GM10266 (cell line): ENCODE measurements at regions not wholly inside any gene's neighbourhood (a gene's known extent, or its start where the extent isn't known, plus 50 kb on each side); places are given as distances from the start of the nearest gene placed in this dataset.

Source experiments
- DNase-seq: peaks from one replicate; pipeline ENCODE4 v3.0.0; 2012; ENCODE audit errors: extremely low spot score
- CTCF ChIP-seq: IDR thresholded peaks from 2 replicates; pipeline ENCODE4 v1.5.1; 2012; ENCODE audit warnings: mild to moderate bottlenecking, low read depth; ENCODE audit not compliant: control insufficient read depth, insufficient read depth; ENCODE audit errors: missing control alignments

DNA sequence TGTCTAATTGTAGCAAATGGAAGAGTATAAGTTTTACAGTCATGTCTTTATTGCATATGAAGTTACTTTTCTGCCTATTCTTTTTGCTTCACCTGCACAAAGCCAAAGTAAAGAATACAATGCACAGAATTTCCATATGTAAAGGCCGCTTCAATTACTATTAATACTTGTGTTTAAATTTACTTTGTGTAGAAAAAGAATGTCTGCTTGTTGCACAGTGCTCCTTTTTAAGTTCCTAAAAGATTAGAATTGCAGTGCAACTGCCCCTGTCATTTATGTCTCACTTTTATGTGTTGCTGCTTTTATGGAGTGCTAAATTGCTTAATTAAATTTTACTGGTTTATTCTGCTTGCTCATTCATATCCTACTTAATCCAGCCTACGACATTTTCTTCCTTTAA lies 830.5 kb downstream of the PDHA2 start:
- DNase-seq: no peak
- no peak for TF ChIP-seq CTCF

- DNase-seq: no peak
- TF ChIP-seq CTCF: no peak
These were observed 835.5 kb downstream of the PDHA2 start for GRCh38 chr4:96675416-96675815.

- DNase-seq: no peak
- TF ChIP-seq CTCF: no peak
These were observed 836.0 kb downstream of the PDHA2 start for GRCh38 chr4:96675896-96676295.

DNA sequence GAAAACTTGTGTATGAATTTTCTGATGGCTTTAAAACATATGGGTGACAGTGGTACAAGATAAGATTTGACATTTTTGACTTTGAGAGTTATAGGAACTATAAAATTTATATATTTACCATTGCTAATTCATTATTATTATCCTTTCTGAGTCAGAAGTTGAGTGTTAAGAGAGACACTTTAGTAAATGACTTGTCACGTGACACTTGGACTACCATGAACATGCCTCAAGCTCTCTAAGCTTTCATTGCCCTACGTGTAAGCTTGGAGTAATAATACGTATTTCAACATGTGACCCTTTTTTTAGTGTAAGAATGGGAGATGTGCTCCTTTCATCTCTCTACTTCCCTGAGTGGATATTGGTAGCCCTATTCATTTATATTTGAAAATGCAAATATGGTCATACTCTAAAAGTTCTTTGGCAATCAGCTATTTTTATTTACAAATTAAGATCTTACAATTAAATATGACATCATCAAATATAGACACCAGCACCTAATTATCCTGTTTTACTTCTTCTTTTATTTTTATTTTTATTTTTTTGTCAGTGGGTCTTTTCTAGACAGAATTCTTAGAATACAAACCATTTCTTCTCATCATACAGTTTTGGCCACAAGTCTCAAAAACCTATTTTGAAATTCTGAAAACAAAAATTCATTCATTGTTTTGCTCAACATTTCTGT lies 837.0 kb downstream of the PDHA2 start:
- no peak for TF ChIP-seq CTCF
- no peak for DNase-seq

DNA sequence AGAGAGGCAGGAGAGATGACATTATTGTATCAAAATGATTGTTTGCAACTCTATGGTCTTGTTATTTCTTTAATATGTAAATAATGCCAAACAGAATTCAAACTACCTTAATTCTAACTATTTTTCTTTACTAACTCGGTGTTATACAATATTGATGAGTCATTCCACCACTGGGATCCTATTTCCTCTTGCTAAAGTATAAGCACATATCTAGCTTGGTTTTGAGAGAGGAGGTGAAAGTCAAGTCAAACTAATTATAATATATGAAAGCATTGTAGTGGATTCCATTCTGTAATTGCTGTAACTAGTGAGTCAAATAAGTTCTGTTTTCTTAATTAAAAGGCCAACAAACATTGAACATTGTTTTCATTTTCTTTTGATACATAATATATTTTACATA lies 837.6 kb downstream of the PDHA2 start:
- TF ChIP-seq CTCF: no peak

GRCh38 chr4:96681218-96681617 lies 841.3 kb downstream of the PDHA2 start:
- DNase-seq: no peak
- no peak for TF ChIP-seq CTCF

More for the DNA sequence above, 837.6 kb downstream of the PDHA2 start:
- no peak for DNase-seq

- DNase-seq: no peak
- no peak for TF ChIP-seq CTCF
These were observed 845.8 kb downstream of the PDHA2 start for GRCh38 chr4:96685691-96686090.
